Common myeloid progenitor, CD34-positive (primary cell): ENCODE measurements at regions not wholly inside any gene's neighbourhood (a gene's known extent, or its start where the extent isn't known, plus 50 kb on each side); places are given as distances from the start of the nearest gene placed in this dataset.

Experiments used
- CTCF ChIA-PET: fragments of 350-600 bp; sonication (Branson Sonifier 250); formaldehyde crosslinking; loops from one replicate; lab custom pipeline; 2021; ENCODE audit warnings: antibody characterized with exemption; lab: Charles Lee
- POLR2A ChIA-PET: fragments of 350-600 bp; sonication (Branson Sonifier 250); formaldehyde crosslinking; loops from one replicate; lab custom pipeline; 2021; ENCODE audit warnings: antibody characterized with exemption; lab: Charles Lee
- DNase-seq, 3 donors: peaks; one replicate each; pipeline versions ENCODE4 v3.0.0 to v3.0.0-alpha.2; 2013
- H3K27ac ChIP-seq, 2 experiments: 1 replicate in 1 of 2; 2 replicates in 1 of 2; pipeline ENCODE4 v1.7.0; 2013; ENCODE audit warnings: inconsistent platforms in 2 of 2, low read length in 2 of 2, mild to moderate bottlenecking in 2 of 2, low read depth in 1 of 2, moderate library complexity in 1 of 2; ENCODE audit not compliant: severe bottlenecking in 2 of 2, insufficient read depth in 1 of 2, poor library complexity in 1 of 2
- H3K27me3 ChIP-seq, 5 experiments: replicated peaks in 2 of 5; 1 replicate in 3 of 5; 2 replicates in 2 of 5; pipeline versions ENCODE4 v1.6.1 to v1.7.0; 2013; ENCODE audit warnings: low read length in 4 of 5, mild to moderate bottlenecking in 2 of 5, moderate library complexity in 2 of 5, inconsistent platforms in 1 of 5; ENCODE audit not compliant: insufficient read depth in 5 of 5, control insufficient read depth in 4 of 5
- H3K36me3 ChIP-seq, 4 experiments: 1 replicate in 2 of 4; 2 replicates in 2 of 4; pipeline versions ENCODE4 v1.6.1 to v1.7.0; 2013; ENCODE audit warnings: low read length in 3 of 4, control low read depth in 1 of 4, mild to moderate bottlenecking in 1 of 4; ENCODE audit not compliant: control insufficient read depth in 4 of 4, insufficient read depth in 4 of 4
- H3K4me1 ChIP-seq, 4 experiments: 1 replicate in 3 of 4; 2 replicates in 1 of 4; pipeline versions ENCODE4 v1.6.1 to v1.7.1; 2013; ENCODE audit warnings: low read length in 3 of 4, mild to moderate bottlenecking in 3 of 4, control low read depth in 1 of 4, inconsistent platforms in 1 of 4, moderate library complexity in 1 of 4; ENCODE audit not compliant: control insufficient read depth in 4 of 4, insufficient read depth in 4 of 4; ENCODE audit errors: control extremely low read depth in 1 of 4
- H3K4me3 ChIP-seq, 7 experiments: 1 replicate in 4 of 7; 2 replicates in 3 of 7; pipeline versions ENCODE4 v1.5.1 to v1.7.0; 2013; ENCODE audit warnings: mild to moderate bottlenecking in 7 of 7, low read length in 6 of 7, moderate library complexity in 6 of 7, inconsistent platforms in 2 of 7, low read depth in 2 of 7, control low read depth in 1 of 7; ENCODE audit not compliant: insufficient read depth in 4 of 7, control insufficient read depth in 1 of 7; ENCODE audit errors: extremely low read depth in 1 of 7
- H3K9me3 ChIP-seq, 5 experiments: 1 replicate in 4 of 5; 2 replicates in 1 of 5; pipeline versions ENCODE4 v1.6.1 to v1.7.1; 2013; ENCODE audit warnings: low read length in 4 of 5, mild to moderate bottlenecking in 2 of 5, inconsistent platforms in 1 of 5, low read depth in 1 of 5, moderate library complexity in 1 of 5; ENCODE audit not compliant: control insufficient read depth in 4 of 5, insufficient read depth in 2 of 5; ENCODE audit errors: control extremely low read depth in 1 of 5
- WGBS: methylation state at CpG from one replicate; pipeline ENCODE4 v1.1.5; 2013; ENCODE audit not compliant: insufficient coverage; 5-methylcytosine and 5-hydroxymethylcytosine counted together

DNA sequence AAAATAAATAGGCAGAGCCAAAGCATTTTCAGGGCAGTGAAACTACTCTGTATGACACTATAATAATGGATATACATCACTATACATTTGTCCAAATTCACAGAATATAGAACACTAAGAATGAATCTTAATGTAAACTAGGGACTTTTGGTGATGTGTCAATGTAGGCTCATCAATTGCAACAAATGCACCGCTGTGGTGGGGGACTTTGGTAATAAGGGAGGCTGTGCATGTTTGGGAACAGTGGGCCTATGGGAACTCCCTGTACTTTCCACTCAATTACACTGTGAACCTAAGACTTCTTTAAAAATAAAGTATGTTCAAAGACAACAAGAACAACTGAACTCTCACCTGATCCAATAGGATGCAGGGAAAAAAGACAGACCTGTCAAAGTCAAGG, 220.7 kb downstream of the CMPK2 start:
- no CpG with 5 or more reads among the region's 1 CpG for WGBS
- H3K9me3 ChIP-seq, result no peaks in the 10 kb centered on the region
- H3K36me3 ChIP-seq, result no peaks in the 10 kb centered on the region
- no peak for DNase-seq
- CTCF ChIA-PET, result no interaction called here
- H3K27me3 ChIP-seq, result peaks cover 0 to 2% (median 0%) of the 10 kb centered on the region in 5 experiments
- no peaks in the 10 kb centered on the region for H3K4me1 ChIP-seq
- no peak overlapping the region for H3K27ac ChIP-seq
- POLR2A ChIA-PET, result no interaction called here
- no peak overlapping the region for H3K4me3 ChIP-seq

DNA sequence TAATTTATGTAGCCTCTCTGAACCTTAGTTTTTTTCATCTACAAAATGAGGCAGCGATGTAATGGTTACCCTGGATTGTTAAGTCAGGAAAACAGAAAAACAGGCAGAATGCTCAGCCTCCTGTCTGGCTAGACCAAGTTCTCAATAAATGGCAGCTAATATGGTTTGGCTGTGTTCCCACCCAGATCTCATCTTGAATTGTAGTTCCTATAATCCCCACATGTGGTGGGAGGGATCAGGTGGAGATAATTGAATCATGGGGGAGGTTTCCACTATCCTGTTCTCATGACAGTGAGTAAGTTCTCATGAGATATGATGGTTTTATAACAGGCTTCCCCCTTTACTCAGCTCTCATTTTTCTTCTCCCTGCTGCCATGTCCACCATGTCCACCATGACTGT, 220.0 kb downstream of the CMPK2 start:
- Histone ChIP-seq H3K27me3 (peaks cover 0 to 2% (median 0%) of the 10 kb centered on the region in 5 experiments), H3K27ac (no peak overlapping the region), H3K4me1 (no peaks in the 10 kb centered on the region), H3K9me3 (no peaks in the 10 kb centered on the region), H3K4me3 (no peak overlapping the region), H3K36me3 (no peaks in the 10 kb centered on the region)
- WGBS, result 94% methylated on average over 1 of the region's 1 CpG
- ChIA-PET POLR2A (no interaction called here), CTCF (interaction anchor here (0.9 kb wide), 1 partner anchor 10 kb away, joined by 3 read pairs; no protein-coding TSS in a partner anchor)
- no peak for DNase-seq

DNA sequence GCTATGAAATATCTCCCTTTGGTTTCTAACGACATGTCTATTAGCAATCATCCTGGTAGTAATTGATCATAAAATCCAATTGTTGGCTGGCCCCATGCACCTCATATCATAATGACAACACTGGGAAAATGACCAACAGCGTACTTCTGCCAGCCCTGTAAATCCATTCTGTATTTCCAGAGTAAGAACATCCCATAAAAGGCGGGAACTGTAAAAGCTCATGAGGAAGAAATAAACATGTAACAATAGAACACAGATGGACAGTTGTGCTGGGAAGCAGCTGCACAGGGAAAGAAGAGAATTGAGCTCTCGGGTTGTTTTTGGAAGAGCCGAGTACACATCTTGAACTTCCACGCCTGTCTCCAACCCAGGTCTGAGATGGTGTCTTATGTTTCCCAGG, 218.7 kb downstream of the CMPK2 start:
- CTCF ChIA-PET, result no interaction called here
- 85% methylated on average over 4 of the region's 6 CpGs for WGBS
- H3K4me1 ChIP-seq, result no peaks in the 10 kb centered on the region
- no peak for DNase-seq
- peaks cover 0 to 2% (median 0%) of the 10 kb centered on the region in 5 experiments for H3K27me3 ChIP-seq
- POLR2A ChIA-PET, result no interaction called here
- no peaks in the 10 kb centered on the region for H3K36me3 ChIP-seq
- H3K4me3 ChIP-seq, result no peak overlapping the region
- H3K27ac ChIP-seq, result no peak overlapping the region
- no peaks in the 10 kb centered on the region for H3K9me3 ChIP-seq

DNA sequence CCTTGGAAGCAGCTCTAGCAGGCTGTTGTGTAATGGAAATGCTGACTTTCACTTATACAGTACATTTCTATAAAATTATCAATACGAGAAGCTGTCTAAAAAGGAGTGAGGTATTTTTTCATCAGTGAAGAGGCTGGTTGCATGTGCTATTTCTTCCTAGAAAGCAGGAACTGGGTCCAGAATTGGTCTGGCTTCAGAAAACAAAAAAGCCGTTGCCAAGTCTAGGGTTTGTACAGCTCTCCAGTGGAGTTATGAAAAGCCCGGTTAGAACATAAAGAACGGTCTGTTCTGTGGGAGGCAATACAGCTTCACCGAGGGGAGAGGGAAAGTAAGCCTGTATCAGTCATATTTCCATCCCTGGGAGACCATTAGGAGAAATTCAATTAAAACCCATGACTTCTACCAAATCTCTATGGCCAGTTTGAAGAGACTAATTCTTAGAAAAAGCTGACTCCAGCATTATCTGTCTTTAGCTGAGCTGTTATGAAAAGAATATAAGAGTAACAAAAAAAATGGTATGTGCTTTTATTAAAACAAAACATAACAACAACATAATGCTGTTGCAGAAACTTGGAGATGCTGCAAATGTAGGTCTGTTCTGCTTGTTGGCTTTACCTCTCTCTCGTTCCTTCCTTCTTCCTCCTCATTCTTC, 217.0 kb downstream of the CMPK2 start:
- POLR2A ChIA-PET, result no interaction called here

DNA sequence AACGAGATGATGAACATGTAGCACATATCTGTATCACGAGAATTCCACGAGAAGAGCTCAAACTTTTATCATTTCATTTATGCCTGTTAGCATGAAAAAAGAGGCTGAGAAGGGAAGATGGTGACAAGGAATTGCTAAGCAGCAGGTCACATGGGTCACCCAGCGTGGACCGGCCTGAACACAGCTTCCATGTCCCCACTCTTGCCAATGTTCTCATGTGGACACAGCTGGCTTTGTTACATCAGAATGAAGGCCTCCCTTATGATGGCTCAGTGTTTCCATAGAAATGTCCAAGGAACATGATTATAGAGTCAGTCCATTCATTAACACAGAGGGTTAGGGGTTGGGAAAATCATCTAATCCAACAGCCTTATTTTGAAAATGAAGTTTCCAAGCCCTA, 215.4 kb downstream of the CMPK2 start:
- WGBS, result 100% methylated on average over 2 of the region's 5 CpGs
- no peak for DNase-seq
- POLR2A ChIA-PET, result no interaction called here

More for the DNA sequence above, 217.0 kb downstream of the CMPK2 start:
- Histone ChIP-seq H3K9me3 (no peaks in the 10 kb centered on the region), H3K4me1 (no peaks in the 10 kb centered on the region), H3K36me3 (no peaks in the 10 kb centered on the region), H3K4me3 (no peak overlapping the region), H3K27me3 (peaks cover 0 to 2% (median 0%) of the 10 kb centered on the region in 5 experiments), H3K27ac (no peak overlapping the region)
- no peak for DNase-seq
- 97% methylated on average over 4 of the region's 6 CpGs for WGBS
- CTCF ChIA-PET, result no interaction called here

DNA sequence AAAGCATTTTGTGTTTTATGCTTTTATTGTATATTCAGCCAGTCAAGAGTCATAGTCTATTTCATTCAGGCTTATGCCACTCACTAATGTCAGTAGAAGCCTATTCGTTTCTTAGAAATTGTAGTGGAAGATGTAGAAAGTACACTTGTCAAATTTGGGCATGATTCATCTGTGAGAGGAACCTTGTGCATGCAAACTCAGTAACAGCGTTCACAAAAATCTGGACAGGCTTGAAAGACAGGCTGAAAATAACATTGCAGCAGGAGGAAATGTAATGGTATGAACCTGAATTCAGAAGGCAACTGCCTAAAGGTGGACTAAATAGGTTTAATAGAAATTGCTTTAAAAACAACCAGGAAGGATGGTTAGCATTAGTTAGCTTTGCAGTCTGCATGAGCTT, 213.5 kb downstream of the CMPK2 start:
- Histone ChIP-seq H3K27ac (no peak overlapping the region), H3K36me3 (no peaks in the 10 kb centered on the region), H3K27me3 (peaks cover 0 to 2% (median 0%) of the 10 kb centered on the region in 5 experiments), H3K9me3 (no peaks in the 10 kb centered on the region), H3K4me1 (no peaks in the 10 kb centered on the region), H3K4me3 (no peak overlapping the region)
- ChIA-PET CTCF (no interaction called here), POLR2A (no interaction called here)
- WGBS, result 88% methylated on average over 2 of the region's 2 CpGs
- DNase-seq, result no peak

More for the DNA sequence above, 215.4 kb downstream of the CMPK2 start:
- CTCF ChIA-PET, result no interaction called here
- no peaks in the 10 kb centered on the region for H3K9me3 ChIP-seq
- no peak overlapping the region for H3K27ac ChIP-seq
- no peaks in the 10 kb centered on the region for H3K4me1 ChIP-seq
- no peak overlapping the region for H3K4me3 ChIP-seq
- no peaks in the 10 kb centered on the region for H3K36me3 ChIP-seq
- H3K27me3 ChIP-seq, result peaks cover 0 to 2% (median 0%) of the 10 kb centered on the region in 5 experiments

DNA sequence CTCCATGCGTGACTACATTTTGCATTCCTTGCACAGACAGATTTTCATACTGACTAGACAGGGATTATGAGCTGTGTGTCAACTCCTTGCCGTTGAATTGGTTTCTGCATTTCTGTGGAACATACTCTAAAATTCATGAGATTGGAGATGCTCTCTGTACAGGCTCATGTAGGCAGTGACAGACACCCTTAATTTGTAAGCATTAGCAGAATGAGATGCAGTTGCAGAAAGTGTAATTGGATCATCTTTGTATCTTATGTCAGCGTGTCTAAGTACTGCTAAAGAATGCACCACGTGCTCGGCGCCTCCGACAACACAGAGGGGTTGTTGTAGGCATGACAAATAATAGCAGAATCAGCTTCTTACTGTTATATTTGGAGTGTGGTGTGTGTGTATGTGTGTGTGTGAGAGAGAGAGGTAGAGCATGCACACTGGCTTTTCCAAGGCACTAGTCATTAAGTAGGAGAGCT, 212.4 kb downstream of the CMPK2 start:
- ChIA-PET POLR2A (no interaction called here), CTCF (no interaction called here)
- H3K27me3 ChIP-seq, result peaks cover 0 to 3% (median 0%) of the 10 kb centered on the region in 5 experiments
- no peak overlapping the region for H3K4me3 ChIP-seq
- H3K9me3 ChIP-seq, result no peaks in the 10 kb centered on the region
- DNase-seq, result no peak
- WGBS, result 93% methylated on average over 6 of the region's 7 CpGs
- H3K36me3 ChIP-seq, result no peaks in the 10 kb centered on the region
- no peak overlapping the region for H3K27ac ChIP-seq
- no peaks in the 10 kb centered on the region for H3K4me1 ChIP-seq
